ENCODE measurements at regions not wholly inside any gene's neighbourhood (a gene's known extent, or its start where the extent isn't known, plus 50 kb on each side); places are given as distances from the start of the nearest gene placed in this dataset.
"Not testable (repeated sequence)": the region's sequence is repeated elsewhere in the genome, so short reads cannot be mapped to it uniquely, and the experiment has no call there.

- not testable (repeated sequence) for H2AFZ ChIP-seq; H3K9me3 Mint-ChIP-seq; H3K27ac ChIP-seq (ENCODE audit: low read depth); H3K9me2 ChIP-seq (ENCODE audit: insufficient read depth); H3K36me3 ChIP-seq (ENCODE audit: insufficient read depth); H3K4me1 Mint-ChIP-seq; DNase-seq (ENCODE audit: low spot score); ATAC-seq; H3K27me3 Mint-ChIP-seq (ENCODE audit: insufficient read depth, low read depth, poor library complexity); H3K4me2 ChIP-seq; H3K36me3 Mint-ChIP-seq (ENCODE audit: low read depth); H3F3A ChIP-seq (replicated peaks; ENCODE audit: low read depth); H4K20me1 ChIP-seq (replicated peaks; ENCODE audit: insufficient read depth); H3K4me3 ChIP-seq; H3K79me2 ChIP-seq (replicated peaks; ENCODE audit: insufficient read depth); H3K4me3 Mint-ChIP-seq; H3K4me1 ChIP-seq (ENCODE audit: insufficient read depth); H3K27me3 ChIP-seq (ENCODE audit: insufficient read depth); H3K27ac Mint-ChIP-seq
Measured at GRCh38 chr9:62655705-62656104, 1465.9 kb downstream of the SPATA31A7 start.

GRCh38 chr9:62662733-62663507 lies 1473.1 kb downstream of the SPATA31A7 start:
- H3K4me1 ChIP-seq (ENCODE audit: insufficient read depth); H2AFZ ChIP-seq; H3K4me3 Mint-ChIP-seq; H3K36me3 Mint-ChIP-seq (ENCODE audit: low read depth); H3K9me2 ChIP-seq (ENCODE audit: insufficient read depth); H3K27ac Mint-ChIP-seq; H3K4me3 ChIP-seq; H3F3A ChIP-seq (replicated peaks; ENCODE audit: low read depth); H3K36me3 ChIP-seq (ENCODE audit: insufficient read depth); H3K4me1 Mint-ChIP-seq; H3K27me3 Mint-ChIP-seq (ENCODE audit: insufficient read depth, low read depth, poor library complexity); H3K79me2 ChIP-seq (replicated peaks; ENCODE audit: insufficient read depth); DNase-seq (ENCODE audit: low spot score); H4K20me1 ChIP-seq (replicated peaks; ENCODE audit: insufficient read depth); H3K27me3 ChIP-seq (ENCODE audit: insufficient read depth); H3K4me2 ChIP-seq; H3K27ac ChIP-seq (ENCODE audit: low read depth); H3K9me3 Mint-ChIP-seq: not testable (repeated sequence)
- ATAC-seq: peak; percentile 81

- H3K79me2 ChIP-seq (replicated peaks; ENCODE audit: insufficient read depth); H3F3A ChIP-seq (replicated peaks; ENCODE audit: low read depth); H4K20me1 ChIP-seq (replicated peaks; ENCODE audit: insufficient read depth); H3K27me3 Mint-ChIP-seq (ENCODE audit: insufficient read depth, low read depth, poor library complexity); H3K27ac Mint-ChIP-seq; ATAC-seq; H3K36me3 ChIP-seq (ENCODE audit: insufficient read depth); H3K27me3 ChIP-seq (ENCODE audit: insufficient read depth); H3K4me1 Mint-ChIP-seq; H3K4me3 ChIP-seq; H3K4me3 Mint-ChIP-seq; H3K9me3 Mint-ChIP-seq; H3K4me1 ChIP-seq (ENCODE audit: insufficient read depth); H3K36me3 Mint-ChIP-seq (ENCODE audit: low read depth); H3K9me2 ChIP-seq (ENCODE audit: insufficient read depth); H3K27ac ChIP-seq (ENCODE audit: low read depth); H2AFZ ChIP-seq; H3K4me2 ChIP-seq; DNase-seq (ENCODE audit: low spot score): not testable (repeated sequence)
Measured at GRCh38 chr9:62663512-62663911, 1473.7 kb downstream of the SPATA31A7 start.

- not testable (repeated sequence) for H3K36me3 Mint-ChIP-seq (ENCODE audit: low read depth); H3K27ac ChIP-seq (ENCODE audit: low read depth); H3K9me2 ChIP-seq (ENCODE audit: insufficient read depth); H3K36me3 ChIP-seq (ENCODE audit: insufficient read depth); H3K4me3 Mint-ChIP-seq; DNase-seq (ENCODE audit: low spot score); H3K27ac Mint-ChIP-seq; H3K4me2 ChIP-seq; H3K27me3 Mint-ChIP-seq (ENCODE audit: insufficient read depth, low read depth, poor library complexity); H2AFZ ChIP-seq; ATAC-seq; H3K79me2 ChIP-seq (replicated peaks; ENCODE audit: insufficient read depth); H3K4me1 ChIP-seq (ENCODE audit: insufficient read depth); H3K4me1 Mint-ChIP-seq; H3K4me3 ChIP-seq; H3K27me3 ChIP-seq (ENCODE audit: insufficient read depth); H4K20me1 ChIP-seq (replicated peaks; ENCODE audit: insufficient read depth); H3K9me3 Mint-ChIP-seq; H3F3A ChIP-seq (replicated peaks; ENCODE audit: low read depth)
Measured at GRCh38 chr9:62667137-62667824, 1477.4 kb downstream of the SPATA31A7 start.

- not testable (repeated sequence) for ATAC-seq
Measured at GRCh38 chr9:62677016-62677415, 1487.2 kb downstream of the SPATA31A7 start.

GRCh38 chr9:62678336-62678735 lies 1488.5 kb downstream of the SPATA31A7 start:
- H3K27me3 ChIP-seq (ENCODE audit: insufficient read depth); H3K4me2 ChIP-seq; H3K9me2 ChIP-seq (ENCODE audit: insufficient read depth); H3K4me1 ChIP-seq (ENCODE audit: insufficient read depth); H4K20me1 ChIP-seq (replicated peaks; ENCODE audit: insufficient read depth); H2AFZ ChIP-seq; DNase-seq (ENCODE audit: low spot score); H3K27me3 Mint-ChIP-seq (ENCODE audit: insufficient read depth, low read depth, poor library complexity); H3K9me3 Mint-ChIP-seq; H3K36me3 ChIP-seq (ENCODE audit: insufficient read depth); H3K36me3 Mint-ChIP-seq (ENCODE audit: low read depth); H3K27ac ChIP-seq (ENCODE audit: low read depth); H3K4me3 ChIP-seq; H3K27ac Mint-ChIP-seq; H3K4me1 Mint-ChIP-seq; ATAC-seq; H3K4me3 Mint-ChIP-seq; H3F3A ChIP-seq (replicated peaks; ENCODE audit: low read depth); H3K79me2 ChIP-seq (replicated peaks; ENCODE audit: insufficient read depth): not testable (repeated sequence)

More at GRCh38 chr9:62677016-62677415, 1487.2 kb downstream of the SPATA31A7 start:
- not testable (repeated sequence) for H3K9me2 ChIP-seq (ENCODE audit: insufficient read depth); H3K9me3 Mint-ChIP-seq; H3K4me3 Mint-ChIP-seq; H3K4me1 ChIP-seq (ENCODE audit: insufficient read depth); H4K20me1 ChIP-seq (replicated peaks; ENCODE audit: insufficient read depth); H3K36me3 ChIP-seq (ENCODE audit: insufficient read depth); H3K4me3 ChIP-seq; H3K36me3 Mint-ChIP-seq (ENCODE audit: low read depth); H3K27ac ChIP-seq (ENCODE audit: low read depth); H3F3A ChIP-seq (replicated peaks; ENCODE audit: low read depth); H3K27me3 ChIP-seq (ENCODE audit: insufficient read depth); H2AFZ ChIP-seq; H3K4me2 ChIP-seq; H3K27me3 Mint-ChIP-seq (ENCODE audit: insufficient read depth, low read depth, poor library complexity); DNase-seq (ENCODE audit: low spot score); H3K79me2 ChIP-seq (replicated peaks; ENCODE audit: insufficient read depth); H3K27ac Mint-ChIP-seq; H3K4me1 Mint-ChIP-seq
